Thymus (tissue), 11 donors: ENCODE measurements at regions not wholly inside any gene's neighbourhood (a gene's known extent, or its start where the extent isn't known, plus 50 kb on each side); places are given as distances from the start of the nearest gene placed in this dataset.

Experiments used
- DNase-seq, 9 donors: peaks; one replicate each; pipeline ENCODE4 v3.0.0-alpha.2; 2013; ENCODE audit warnings: low spot score in 9 of 9, low read depth in 6 of 9, missing footprints in 1 of 9
- H3K27ac ChIP-seq, 2 donors: one replicate each; pipeline ENCODE4 v1.5.1; 2013; ENCODE audit warnings: control low read depth in 1 of 2, low read depth in 1 of 2, low read length in 1 of 2, mild to moderate bottlenecking in 1 of 2, moderate library complexity in 1 of 2
- H3K27me3 ChIP-seq, 2 donors: one replicate each; pipeline ENCODE4 v1.5.1; 2013; ENCODE audit warnings: low read length in 1 of 2; ENCODE audit not compliant: control insufficient read depth in 2 of 2, insufficient read depth in 1 of 2
- H3K36me3 ChIP-seq, 2 donors: one replicate each; pipeline ENCODE4 v1.5.1; 2013; ENCODE audit warnings: low read length in 1 of 2, mild to moderate bottlenecking in 1 of 2, moderate library complexity in 1 of 2; ENCODE audit not compliant: control insufficient read depth in 2 of 2, insufficient read depth in 2 of 2
- H3K4me1 ChIP-seq, 2 donors: one replicate each; pipeline ENCODE4 v1.5.1; 2013; ENCODE audit warnings: low read length in 2 of 2; ENCODE audit not compliant: control insufficient read depth in 2 of 2, insufficient read depth in 2 of 2
- H3K4me3 ChIP-seq, 2 donors: one replicate each; pipeline ENCODE4 v1.5.1; 2013; ENCODE audit warnings: low read length in 2 of 2, control low read depth in 1 of 2, mild to moderate bottlenecking in 1 of 2
- H3K9me3 ChIP-seq, 2 donors: one replicate each; pipeline ENCODE4 v1.5.1; 2013; ENCODE audit warnings: low read length in 1 of 2, mild to moderate bottlenecking in 1 of 2; ENCODE audit not compliant: control insufficient read depth in 2 of 2, insufficient read depth in 1 of 2
- WGBS: extraction: QIAGEN DNeasy Blood & Tissue Kit; methylation state at CpG from one replicate; pipeline ENCODE4 v1.1.7; 2013; 5-methylcytosine and 5-hydroxymethylcytosine counted together
- donor health status: healthy.

DNA sequence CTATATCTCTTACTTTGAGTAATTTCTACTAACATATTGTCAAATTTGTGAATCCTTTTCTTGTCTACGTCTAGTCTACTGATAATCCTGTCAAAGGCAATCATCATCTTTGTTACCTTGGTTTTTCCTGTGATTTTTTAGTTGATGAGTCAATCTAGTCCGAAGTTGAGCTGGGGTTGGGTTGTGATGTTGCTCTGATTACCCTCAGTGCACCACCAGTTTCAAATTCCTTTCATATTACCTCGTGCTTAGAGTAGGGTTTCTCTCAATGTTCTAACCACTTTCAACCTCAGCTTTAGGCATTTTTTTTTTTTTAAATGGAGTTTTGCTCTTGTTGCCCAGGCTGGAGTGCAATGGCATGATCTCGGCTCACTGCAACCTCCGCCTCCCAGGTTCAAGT lies 186.8 kb downstream of the BTG1 start:
- H3K9me3 ChIP-seq: no peaks in the 10 kb centered on the region
- H3K27me3 ChIP-seq: no peaks in the 10 kb centered on the region
- no peak for DNase-seq
- H3K27ac ChIP-seq: no peak overlapping the region
- no peaks in the 10 kb centered on the region for H3K36me3 ChIP-seq
- H3K4me1 ChIP-seq: no peaks in the 10 kb centered on the region
- WGBS: 97% methylated on average over 5 of the region's 5 CpGs
- no peak overlapping the region for H3K4me3 ChIP-seq

DNA sequence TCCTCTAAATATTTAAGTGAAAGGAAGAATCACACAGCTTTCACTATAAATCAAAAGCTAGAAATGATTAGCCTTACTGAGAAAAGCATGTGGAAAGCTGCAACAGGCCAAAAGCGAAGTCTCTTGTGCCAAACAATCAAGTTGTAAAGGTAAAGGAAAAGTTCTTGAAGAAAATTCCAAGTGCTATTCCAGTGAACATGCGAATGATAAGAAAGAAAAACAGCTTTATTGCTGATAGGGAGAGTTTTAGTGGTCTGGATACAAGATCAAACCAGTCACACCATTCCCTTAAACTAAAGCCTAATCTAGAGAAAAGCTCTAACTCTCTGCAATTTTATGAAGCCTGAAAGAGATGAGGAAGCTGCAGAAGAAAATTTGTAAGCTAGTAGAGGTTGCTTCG lies 190.9 kb downstream of the BTG1 start:
- 96% methylated on average over 3 of the region's 3 CpGs for WGBS
- DNase-seq: no peak
- Histone ChIP-seq H3K4me1 (no peaks in the 10 kb centered on the region), H3K4me3 (no peak overlapping the region), H3K27me3 (no peaks in the 10 kb centered on the region), H3K9me3 (no peaks in the 10 kb centered on the region), H3K27ac (no peak overlapping the region), H3K36me3 (no peaks in the 10 kb centered on the region)

DNA sequence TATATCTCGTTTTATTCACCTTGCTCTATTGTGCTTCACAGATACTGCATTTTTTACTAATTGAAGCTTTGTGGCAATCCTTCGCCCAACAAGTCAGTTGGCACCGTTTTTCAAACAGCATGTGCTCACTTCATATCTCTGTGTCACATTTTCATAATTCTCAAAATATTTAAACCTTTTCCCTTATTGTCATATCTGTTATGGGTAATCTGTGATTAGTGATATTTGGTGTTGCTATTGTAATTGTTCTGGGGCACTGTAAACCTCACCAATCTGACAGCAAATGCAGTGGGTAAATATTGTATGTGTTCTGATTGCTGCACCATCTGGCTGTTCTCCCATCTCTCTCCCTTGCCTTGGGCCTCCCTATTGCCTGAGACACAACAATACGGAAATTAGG lies 191.3 kb downstream of the BTG1 start:
- WGBS: 73% methylated on average over 4 of the region's 4 CpGs
- DNase-seq: no peak
- Histone ChIP-seq H3K27ac (no peak overlapping the region), H3K9me3 (no peaks in the 10 kb centered on the region), H3K4me3 (no peak overlapping the region), H3K4me1 (no peaks in the 10 kb centered on the region), H3K27me3 (no peaks in the 10 kb centered on the region), H3K36me3 (no peaks in the 10 kb centered on the region)

DNA sequence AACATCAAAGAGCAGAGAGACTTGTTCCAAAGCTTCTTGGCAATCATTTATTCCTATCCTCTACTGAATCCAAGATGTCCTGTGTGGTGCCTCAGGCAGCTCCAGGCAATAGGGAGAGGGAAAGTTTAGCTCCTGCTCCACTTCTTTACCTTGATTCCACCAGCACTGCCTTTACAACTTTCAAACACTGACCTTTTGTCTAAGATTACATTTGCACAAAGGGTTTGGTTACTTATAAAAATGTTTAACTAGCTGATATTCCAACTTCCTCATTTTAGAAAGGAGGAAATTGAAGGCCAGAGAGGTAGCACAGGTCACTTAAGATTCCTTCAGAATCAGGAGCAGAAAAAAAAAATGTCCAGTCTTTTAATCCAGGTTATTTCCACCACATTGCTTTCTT lies 192.7 kb downstream of the BTG1 start:
- Histone ChIP-seq H3K9me3 (no peaks in the 10 kb centered on the region), H3K4me1 (no peaks in the 10 kb centered on the region), H3K27me3 (no peaks in the 10 kb centered on the region), H3K27ac (no peak overlapping the region), H3K4me3 (no peak overlapping the region), H3K36me3 (no peaks in the 10 kb centered on the region)
- no peak for DNase-seq

DNA sequence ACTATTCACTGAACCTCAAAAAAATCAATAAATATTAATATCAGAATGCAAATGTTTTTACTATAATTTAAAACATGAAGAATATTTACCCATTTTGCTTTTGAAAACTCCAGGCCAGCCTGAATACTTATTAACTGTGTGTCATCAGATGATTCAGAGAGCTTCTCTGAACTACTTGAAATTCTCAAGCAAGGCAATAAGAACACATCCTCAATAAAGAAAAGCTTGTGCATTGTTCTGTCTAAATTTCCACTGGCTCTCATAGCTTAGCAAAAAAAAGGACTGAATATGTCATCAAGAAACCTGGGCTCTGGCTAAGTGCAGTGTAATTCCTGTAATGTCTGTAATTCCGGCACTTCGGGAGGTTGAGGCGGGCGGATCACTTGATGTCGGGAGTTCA lies 194.1 kb downstream of the BTG1 start:
- no peak overlapping the region for H3K27ac ChIP-seq
- no peaks in the 10 kb centered on the region for H3K4me1 ChIP-seq
- H3K4me3 ChIP-seq: no peak overlapping the region
- no peaks in the 10 kb centered on the region for H3K27me3 ChIP-seq
- no peaks in the 10 kb centered on the region for H3K9me3 ChIP-seq
- no peak for DNase-seq
- 99% methylated on average over 5 of the region's 5 CpGs for WGBS
- no peaks in the 10 kb centered on the region for H3K36me3 ChIP-seq

DNA sequence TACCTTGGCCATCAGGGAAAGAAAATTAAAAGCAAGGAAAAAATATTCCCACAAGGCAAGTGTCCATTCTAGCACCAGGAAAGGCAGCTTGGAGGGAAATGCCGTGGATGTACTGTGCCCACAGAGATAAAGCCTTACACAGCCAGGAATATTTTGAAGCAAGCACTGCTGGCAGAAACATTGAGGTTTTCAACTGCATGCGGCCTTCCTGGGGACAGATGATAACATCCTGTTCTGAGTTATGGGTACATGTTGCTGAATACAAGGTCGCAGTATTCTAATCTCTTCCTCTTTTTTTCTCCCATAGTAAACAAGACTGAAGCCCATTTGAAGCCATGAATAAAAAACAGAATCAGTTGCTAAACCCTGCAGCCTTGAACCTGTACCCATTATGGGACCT lies 197.1 kb downstream of the BTG1 start:
- no peaks in the 10 kb centered on the region for H3K36me3 ChIP-seq
- 93% methylated on average over 3 of the region's 3 CpGs for WGBS
- no peaks in the 10 kb centered on the region for H3K9me3 ChIP-seq
- no peaks in the 10 kb centered on the region for H3K27me3 ChIP-seq
- no peaks in the 10 kb centered on the region for H3K4me1 ChIP-seq
- no peak for DNase-seq
- H3K4me3 ChIP-seq: no peak overlapping the region
- H3K27ac ChIP-seq: no peak overlapping the region

DNA sequence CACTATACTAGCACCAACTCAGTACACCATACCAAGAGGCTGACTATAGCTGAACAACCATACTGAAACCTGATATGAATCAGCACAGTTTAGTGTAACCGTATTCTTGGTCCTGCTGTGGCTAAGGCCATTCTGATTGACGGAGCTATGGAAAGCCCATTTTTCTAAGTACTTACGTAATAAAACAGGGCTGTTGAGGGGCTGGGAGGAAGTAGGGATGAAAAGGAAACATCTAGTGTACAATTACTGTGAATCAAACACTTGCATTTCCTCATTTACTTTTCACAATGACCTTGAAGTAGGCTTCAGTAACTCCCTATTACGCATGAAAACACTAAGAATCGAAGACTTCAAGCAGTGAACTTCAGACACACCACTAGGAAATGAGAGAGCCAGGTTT lies 198.2 kb downstream of the BTG1 start:
- H3K27ac ChIP-seq: no peak overlapping the region

GRCh38 chr12:91944637-91945036 lies 201.0 kb downstream of the BTG1 start:
- Histone ChIP-seq H3K36me3 (no peaks in the 10 kb centered on the region), H3K27me3 (no peaks in the 10 kb centered on the region), H3K4me1 (no peaks in the 10 kb centered on the region), H3K9me3 (no peaks in the 10 kb centered on the region), H3K4me3 (no peak overlapping the region), H3K27ac (no peak overlapping the region)
- WGBS: 93% methylated on average over 1 of the region's 1 CpG
- no peak for DNase-seq

More for the DNA sequence above, 198.2 kb downstream of the BTG1 start:
- H3K27me3 ChIP-seq: no peaks in the 10 kb centered on the region
- no peak overlapping the region for H3K4me3 ChIP-seq
- no peaks in the 10 kb centered on the region for H3K36me3 ChIP-seq
- DNase-seq: no peak
- 93% methylated on average over 5 of the region's 5 CpGs for WGBS
- H3K4me1 ChIP-seq: no peaks in the 10 kb centered on the region
- no peaks in the 10 kb centered on the region for H3K9me3 ChIP-seq

GRCh38 chr12:91940826-91941570 lies 204.6 kb downstream of the BTG1 start:
- no peak for DNase-seq
- Histone ChIP-seq H3K27me3 (no peaks in the 10 kb centered on the region), H3K9me3 (no peaks in the 10 kb centered on the region), H3K4me1 (no peaks in the 10 kb centered on the region), H3K27ac (no peak overlapping the region), H3K4me3 (no peak overlapping the region), H3K36me3 (no peaks in the 10 kb centered on the region)
- WGBS: 91% methylated on average over 1 of the region's 1 CpG

GRCh38 chr12:91940322-91940721 lies 205.3 kb downstream of the BTG1 start:
- 100% methylated on average over 1 of the region's 1 CpG for WGBS
- no peak for DNase-seq
- Histone ChIP-seq H3K4me1 (no peaks in the 10 kb centered on the region), H3K27me3 (no peaks in the 10 kb centered on the region), H3K27ac (no peak overlapping the region), H3K36me3 (no peaks in the 10 kb centered on the region), H3K9me3 (no peaks in the 10 kb centered on the region), H3K4me3 (no peak overlapping the region)
